GM23338 (cell line): ENCODE measurements at regions not wholly inside any gene's neighbourhood (a gene's known extent, or its start where the extent isn't known, plus 50 kb on each side); places are given as distances from the start of the nearest gene placed in this dataset.

ENCODE experiments used
- CTCF ChIP-seq, 2 experiments: fragments of 200-600 bp in 1 of 2; sonication (generic) in 1 of 2; conservative IDR thresholded peaks; 2 replicates each; pipeline versions ENCODE4 v1.5.1 to v1.6.1; 2016 to 2017; ENCODE audit warnings: antibody characterized with exemption in 2 of 2, low read depth in 2 of 2, mild to moderate bottlenecking in 2 of 2, moderate library complexity in 1 of 2
- EZH2 ChIP-seq: fragments of 200-600 bp; sonication (generic); IDR thresholded peaks from one replicate; pipeline ENCODE4 v1.8.0; 2017; ENCODE audit warnings: antibody characterized with exemption, mild to moderate bottlenecking, low read depth; ENCODE audit not compliant: unreplicated experiment
- NANOG ChIP-seq: IDR thresholded peaks from 2 replicates; pipeline ENCODE4 v1.6.1; 2016; ENCODE audit warnings: antibody characterized with exemption, borderline replicate concordance
- POLR2AphosphoS5 ChIP-seq: IDR thresholded peaks from 2 replicates; pipeline ENCODE4 v1.6.1; 2016; ENCODE audit warnings: antibody characterized with exemption, low read depth
- REST ChIP-seq: IDR thresholded peaks from one replicate; pipeline ENCODE4 v1.6.1; 2018; ENCODE audit warnings: antibody characterized with exemption; ENCODE audit not compliant: unreplicated experiment

GRCh38 chr14:48704639-48705038, 881.5 kb downstream of the RPS29 start:
- no peak for TF ChIP-seq CTCF (conservative IDR thresholded peaks at IDR 0.05; ENCODE audit: low read depth in 2 of 2)
- no peak for TF ChIP-seq EZH2
- no peak for TF ChIP-seq POLR2AphosphoS5
- no peak for TF ChIP-seq REST
- no peak for TF ChIP-seq NANOG
